OCI-LY3 (cell line): ENCODE measurements at regions not wholly inside any gene's neighbourhood (a gene's known extent, or its start where the extent isn't known, plus 50 kb on each side); places are given as distances from the start of the nearest gene placed in this dataset.

Source experiments
- H2AFZ ChIP-seq: fragments of 200-600, 300-600 bp; shearing (Covaris generic); 2 replicates; pipeline ENCODE4 v1.6.0; 2014; ENCODE audit warnings: antibody characterized with exemption, low read depth, low read length
- H3K27ac ChIP-seq: fragments of 200-600, 300-600 bp; sonication (generic); 2 replicates; pipeline ENCODE4 v1.5.1; 2014; ENCODE audit warnings: mild to moderate bottlenecking, low read length, moderate library complexity, mixed read lengths
- H3K27me3 ChIP-seq: fragments of 200-600, 300-600 bp; sonication (generic); 2 replicates; pipeline ENCODE4 v1.6.1; 2014; ENCODE audit warnings: low read depth, low read length, mixed read lengths
- H3K36me3 ChIP-seq: fragments of 200-600, 300-600 bp; sonication (generic); replicated peaks from 2 replicates; pipeline ENCODE3; 2014; ENCODE audit warnings: low read depth, low read length, mixed read lengths
- H3K4me1 ChIP-seq: fragments of 300-600, 200-600 bp; sonication (generic); 2 replicates; pipeline ENCODE4 v1.6.1; 2014; ENCODE audit warnings: low read length, mixed read lengths
- H3K4me2 ChIP-seq: fragments of 200-600, 300-600 bp; sonication (generic); 2 replicates; pipeline ENCODE4 v1.6.1; 2014; ENCODE audit warnings: low read length, mixed read lengths
- H3K4me3 ChIP-seq: fragments of 300-600, 200-600 bp; sonication (generic); 2 replicates; pipeline ENCODE4 v1.5.1; 2014; ENCODE audit warnings: antibody characterized with exemption, mild to moderate bottlenecking, low read length, moderate library complexity
- H3K79me2 ChIP-seq: fragments of 300-600, 200-600 bp; shearing (Covaris generic); 2 replicates; pipeline ENCODE4 v1.6.1; 2014; ENCODE audit warnings: mild to moderate bottlenecking, low read length, mixed read lengths
- H3K9ac ChIP-seq: fragments of 300-600, 200-600 bp; shearing (Covaris generic); 2 replicates; pipeline ENCODE4 v1.6.0; 2014; ENCODE audit warnings: mild to moderate bottlenecking, low read length, moderate library complexity
- H3K9me3 ChIP-seq: fragments of 200-600, 300-600 bp; shearing (Covaris generic); 2 replicates; pipeline ENCODE4 v1.6.1; 2014; ENCODE audit warnings: low read length, mixed read lengths; ENCODE audit not compliant: insufficient read depth
- H4K20me1 ChIP-seq: fragments of 200-600, 300-600 bp; sonication (generic); 2 replicates; pipeline ENCODE4 v1.6.1; 2016; ENCODE audit warnings: low read length, mixed read lengths; ENCODE audit not compliant: insufficient read depth
- EZH2phosphoT487 ChIP-seq: fragments of 200-600 bp; shearing (Covaris generic); IDR thresholded peaks from 2 replicates; pipeline ENCODE4 v1.6.1; 2018; ENCODE audit warnings: antibody characterized with exemption, mixed run types, low read depth
- TF ChIP-seq, protein P1 (sequence below): fragments of 200-600, 300-600 bp; sonication (generic); IDR thresholded peaks from 2 replicates; pipeline ENCODE4 v1.5.1; 2014; ENCODE audit warnings: antibody characterized with exemption, low read length, low read depth

DNA sequence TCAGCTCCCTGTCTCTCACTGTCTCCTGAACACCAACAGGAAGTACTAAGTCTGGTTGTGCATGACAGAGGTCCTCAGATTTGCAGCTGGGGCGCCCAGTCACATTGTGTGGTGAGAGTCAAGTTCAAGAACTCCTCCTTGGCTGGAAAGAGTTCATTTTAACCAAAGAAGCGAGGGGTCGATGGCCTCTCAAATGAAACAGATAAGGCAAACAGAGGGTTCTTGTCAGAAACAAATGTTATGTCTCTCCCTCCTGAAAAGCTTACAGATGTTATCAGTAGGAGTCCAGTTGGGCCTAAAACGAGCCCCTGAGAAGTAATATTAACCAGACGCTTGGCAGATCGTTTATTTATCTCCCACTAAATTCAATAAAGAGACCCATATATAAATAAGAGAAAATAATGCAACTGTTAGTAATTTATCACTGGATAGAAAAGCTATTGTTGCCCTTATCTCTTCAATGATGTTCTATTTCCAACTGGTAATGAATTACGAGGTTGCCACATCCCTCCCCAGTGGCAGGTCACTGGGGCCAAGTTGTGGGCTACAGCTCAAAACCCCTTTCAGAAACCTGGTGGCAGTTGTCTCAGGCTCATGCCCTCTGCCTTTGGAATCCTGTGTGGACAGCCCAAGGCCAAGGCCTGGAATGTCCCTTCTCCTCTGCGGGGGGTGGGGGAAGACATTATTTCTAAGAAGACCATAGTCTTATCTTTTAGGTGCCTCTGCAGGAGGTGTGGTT, 307.5 kb upstream of the DYNLRB2 start:
- Histone ChIP-seq H3K9ac (no peak overlapping the region), H3K4me3 (no peak overlapping the region), H3K4me2 (no peak overlapping the region), H3K4me1 (no peaks in the 10 kb centered on the region), H3K36me3 (no peaks in the 10 kb centered on the region), H2AFZ (no peak overlapping the region), H3K27me3 (no peaks in the 10 kb centered on the region), H3K9me3 (no peaks in the 10 kb centered on the region), H3K27ac (no peak overlapping the region), H3K79me2 (no peaks in the 10 kb centered on the region), H4K20me1 (no peaks in the 10 kb centered on the region)
- TF ChIP-seq, protein P1, sequence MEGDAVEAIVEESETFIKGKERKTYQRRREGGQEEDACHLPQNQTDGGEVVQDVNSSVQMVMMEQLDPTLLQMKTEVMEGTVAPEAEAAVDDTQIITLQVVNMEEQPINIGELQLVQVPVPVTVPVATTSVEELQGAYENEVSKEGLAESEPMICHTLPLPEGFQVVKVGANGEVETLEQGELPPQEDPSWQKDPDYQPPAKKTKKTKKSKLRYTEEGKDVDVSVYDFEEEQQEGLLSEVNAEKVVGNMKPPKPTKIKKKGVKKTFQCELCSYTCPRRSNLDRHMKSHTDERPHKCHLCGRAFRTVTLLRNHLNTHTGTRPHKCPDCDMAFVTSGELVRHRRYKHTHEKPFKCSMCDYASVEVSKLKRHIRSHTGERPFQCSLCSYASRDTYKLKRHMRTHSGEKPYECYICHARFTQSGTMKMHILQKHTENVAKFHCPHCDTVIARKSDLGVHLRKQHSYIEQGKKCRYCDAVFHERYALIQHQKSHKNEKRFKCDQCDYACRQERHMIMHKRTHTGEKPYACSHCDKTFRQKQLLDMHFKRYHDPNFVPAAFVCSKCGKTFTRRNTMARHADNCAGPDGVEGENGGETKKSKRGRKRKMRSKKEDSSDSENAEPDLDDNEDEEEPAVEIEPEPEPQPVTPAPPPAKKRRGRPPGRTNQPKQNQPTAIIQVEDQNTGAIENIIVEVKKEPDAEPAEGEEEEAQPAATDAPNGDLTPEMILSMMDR = no peak
- TF ChIP-seq EZH2phosphoT487 = no peak

DNA sequence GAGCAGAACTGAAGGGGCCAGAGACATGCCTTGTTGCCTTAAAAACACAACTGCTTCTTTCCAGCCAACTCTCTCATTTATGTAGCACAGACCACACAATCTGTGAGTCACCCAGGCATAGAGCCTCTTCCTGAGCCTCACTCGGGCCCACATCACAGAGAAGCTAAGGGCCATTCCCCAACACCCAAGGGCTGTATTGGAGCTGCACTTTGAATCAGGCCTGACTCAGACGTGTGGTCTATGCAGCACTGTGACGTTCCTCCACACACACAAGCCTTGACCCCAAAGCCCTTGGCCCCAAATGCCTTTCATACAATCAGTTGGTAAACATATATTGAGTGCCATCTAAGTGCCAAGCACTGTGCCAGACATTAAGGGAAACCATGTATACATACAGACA, 308.9 kb upstream of the DYNLRB2 start:
- H3K9ac ChIP-seq = no peak overlapping the region
- TF ChIP-seq, protein P1 = no peak
- no peak for TF ChIP-seq EZH2phosphoT487
- H3K4me2 ChIP-seq = no peak overlapping the region
- H2AFZ ChIP-seq = no peak overlapping the region
- H3K27me3 ChIP-seq = no peaks in the 10 kb centered on the region
- no peaks in the 10 kb centered on the region for H3K79me2 ChIP-seq
- H3K36me3 ChIP-seq = no peaks in the 10 kb centered on the region
- no peaks in the 10 kb centered on the region for H4K20me1 ChIP-seq
- no peaks in the 10 kb centered on the region for H3K9me3 ChIP-seq
- H3K27ac ChIP-seq = no peak overlapping the region
- H3K4me1 ChIP-seq = no peaks in the 10 kb centered on the region
- no peak overlapping the region for H3K4me3 ChIP-seq

DNA sequence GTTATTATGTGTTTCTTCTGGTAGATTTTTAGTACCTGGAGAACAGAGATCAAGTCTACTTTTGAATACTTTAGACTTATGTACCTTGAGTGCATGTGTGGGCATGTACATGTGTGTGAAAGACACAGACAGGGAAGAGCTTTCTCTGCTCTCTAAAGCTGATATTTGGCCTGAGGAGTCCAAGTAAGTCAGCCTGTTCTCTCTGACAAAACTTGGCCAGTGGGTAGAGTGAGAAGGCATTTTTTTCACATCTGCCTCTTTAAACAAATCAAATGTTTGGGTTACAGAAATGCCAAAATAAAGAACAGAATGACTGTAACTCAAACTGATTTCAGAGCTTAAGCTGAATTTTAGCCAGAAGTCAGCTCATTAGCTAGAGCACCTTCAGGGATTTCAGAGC, 309.7 kb upstream of the DYNLRB2 start:
- no peak overlapping the region for H3K27ac ChIP-seq
- H3K9me3 ChIP-seq = no peaks in the 10 kb centered on the region
- no peaks in the 10 kb centered on the region for H3K27me3 ChIP-seq
- H3K36me3 ChIP-seq = no peaks in the 10 kb centered on the region
- H3K4me1 ChIP-seq = no peaks in the 10 kb centered on the region
- no peaks in the 10 kb centered on the region for H4K20me1 ChIP-seq
- H3K9ac ChIP-seq = no peak overlapping the region
- no peak overlapping the region for H3K4me3 ChIP-seq
- H2AFZ ChIP-seq = no peak overlapping the region
- TF ChIP-seq, protein P1 = no peak
- no peak for TF ChIP-seq EZH2phosphoT487
- H3K4me2 ChIP-seq = no peak overlapping the region
- no peaks in the 10 kb centered on the region for H3K79me2 ChIP-seq

- Histone ChIP-seq H3K4me2 (no peak overlapping the region), H3K9ac (no peak overlapping the region), H3K9me3 (no peaks in the 10 kb centered on the region)
These were observed 310.3 kb upstream of the DYNLRB2 start for GRCh38 chr16:80230328-80231120.

More at GRCh38 chr16:80230328-80231120, 310.3 kb upstream of the DYNLRB2 start:
- Histone ChIP-seq H3K79me2 (no peaks in the 10 kb centered on the region), H4K20me1 (no peaks in the 10 kb centered on the region), H3K36me3 (no peaks in the 10 kb centered on the region), H2AFZ (no peak overlapping the region), H3K4me3 (no peak overlapping the region), H3K27me3 (no peaks in the 10 kb centered on the region), H3K27ac (no peak overlapping the region), H3K4me1 (no peaks in the 10 kb centered on the region)
- TF ChIP-seq EZH2phosphoT487 = no peak
- TF ChIP-seq, protein P1 = no peak
